Activated naive CD4-positive, alpha-beta T cell treated with anti-CD3 and anti-CD28 coated beads for 36 hours (primary cell): ENCODE measurements at regions not wholly inside any gene's neighbourhood (a gene's known extent, or its start where the extent isn't known, plus 50 kb on each side); places are given as distances from the start of the nearest gene placed in this dataset.

ENCODE experiments used
- CTCF ChIA-PET: fragments of 350-600 bp; sonication (Branson Sonifier 250); formaldehyde crosslinking; loops from one replicate; lab custom pipeline; 2021; ENCODE audit warnings: antibody characterized with exemption; lab: Charles Lee
- DNase-seq: peaks from one replicate; pipeline ENCODE4 v3.0.0-alpha.2; 2020
- H3K27ac Mint-ChIP-seq: one replicate; pipeline ENCODE4 v1.8.0; 2021; ENCODE audit warnings: mild to moderate bottlenecking, mixed read lengths
- H3K27me3 Mint-ChIP-seq: one replicate; pipeline ENCODE4 v1.8.0; 2021; ENCODE audit warnings: low read depth, mixed read lengths
- H3K36me3 Mint-ChIP-seq: one replicate; pipeline ENCODE4 v1.8.0; 2021; ENCODE audit warnings: low read depth, mixed read lengths
- H3K4me1 Mint-ChIP-seq: one replicate; pipeline ENCODE4 v1.8.0; 2021; ENCODE audit warnings: low read depth, mixed read lengths
- H3K4me3 Mint-ChIP-seq: one replicate; pipeline ENCODE4 v1.8.0; 2021; ENCODE audit warnings: mild to moderate bottlenecking, moderate library complexity, mixed read lengths
- H3K9me3 Mint-ChIP-seq: one replicate; pipeline ENCODE4 v1.8.0; 2021; ENCODE audit warnings: mixed read lengths
- intact Hi-C: fragments of 100-400 bp; cut with micrococcal nuclease; formaldehyde crosslinking; loops from one replicate; pipeline ENCODE4 v1.15.1; 2023

GRCh38 chr7:47724335-47724982 is 142.5 kb upstream of the TNS3 start:
- no peaks in the 10 kb centered on the region for H3K36me3 Mint-ChIP-seq
- H3K9me3 Mint-ChIP-seq: no peaks in the 10 kb centered on the region
- no peak for DNase-seq
- CTCF ChIA-PET: no interaction called here
- no peak overlapping the region for H3K4me3 Mint-ChIP-seq
- intact Hi-C loops: no loop called here
- no peaks in the 10 kb centered on the region for H3K27me3 Mint-ChIP-seq
- no peak overlapping the region for H3K27ac Mint-ChIP-seq
- H3K4me1 Mint-ChIP-seq: no peaks in the 10 kb centered on the region

GRCh38 chr7:47722126-47722525 is 140.2 kb upstream of the TNS3 start:
- Mint-ChIP-seq H3K9me3 (no peaks in the 10 kb centered on the region), H3K27me3 (no peaks in the 10 kb centered on the region), H3K4me3 (no peak overlapping the region), H3K36me3 (no peaks in the 10 kb centered on the region), H3K4me1 (no peaks in the 10 kb centered on the region), H3K27ac (no peak overlapping the region)
- no peak for DNase-seq
- CTCF ChIA-PET: interaction anchor here (0.6 kb wide), 1 partner anchor 87 kb away, joined by 3 read pairs; no protein-coding TSS in a partner anchor
- intact Hi-C loops: no loop called here

- CTCF ChIA-PET: no interaction called here
Observed at GRCh38 chr7:47721670-47722069, 139.8 kb upstream of the TNS3 start.

GRCh38 chr7:47720907-47721244 is 139.0 kb upstream of the TNS3 start:
- no peaks in the 10 kb centered on the region for H3K27me3 Mint-ChIP-seq
- H3K4me3 Mint-ChIP-seq: no peak overlapping the region
- H3K4me1 Mint-ChIP-seq: no peaks in the 10 kb centered on the region
- intact Hi-C loops: no loop called here
- no peak for DNase-seq
- H3K9me3 Mint-ChIP-seq: no peaks in the 10 kb centered on the region
- no peaks in the 10 kb centered on the region for H3K36me3 Mint-ChIP-seq
- CTCF ChIA-PET: no interaction called here
- H3K27ac Mint-ChIP-seq: no peak overlapping the region

More at GRCh38 chr7:47721670-47722069, 139.8 kb upstream of the TNS3 start:
- no peaks in the 10 kb centered on the region for H3K9me3 Mint-ChIP-seq
- no peak for DNase-seq
- no peaks in the 10 kb centered on the region for H3K36me3 Mint-ChIP-seq
- H3K27me3 Mint-ChIP-seq: no peaks in the 10 kb centered on the region
- no peak overlapping the region for H3K27ac Mint-ChIP-seq
- H3K4me1 Mint-ChIP-seq: no peaks in the 10 kb centered on the region
- intact Hi-C loops: no loop called here
- no peak overlapping the region for H3K4me3 Mint-ChIP-seq

- Mint-ChIP-seq H3K9me3 (no peaks in the 10 kb centered on the region), H3K27ac (no peak overlapping the region), H3K36me3 (no peaks in the 10 kb centered on the region), H3K27me3 (no peaks in the 10 kb centered on the region), H3K4me1 (no peaks in the 10 kb centered on the region), H3K4me3 (no peak overlapping the region)
- intact Hi-C loops: no loop called here
- DNase-seq: no peak
- CTCF ChIA-PET: no interaction called here
Observed at GRCh38 chr7:47720141-47720906, 138.4 kb upstream of the TNS3 start.

GRCh38 chr7:47719675-47720074 is 137.8 kb upstream of the TNS3 start:
- Mint-ChIP-seq H3K27ac (no peak overlapping the region), H3K4me1 (no peaks in the 10 kb centered on the region), H3K27me3 (no peaks in the 10 kb centered on the region), H3K4me3 (no peak overlapping the region), H3K9me3 (no peaks in the 10 kb centered on the region), H3K36me3 (no peaks in the 10 kb centered on the region)
- intact Hi-C loops: no loop called here
- DNase-seq: no peak
- CTCF ChIA-PET: no interaction called here

- Mint-ChIP-seq H3K4me1 (no peaks in the 10 kb centered on the region), H3K27ac (no peak overlapping the region), H3K36me3 (no peaks in the 10 kb centered on the region), H3K27me3 (no peaks in the 10 kb centered on the region), H3K4me3 (no peak overlapping the region), H3K9me3 (no peaks in the 10 kb centered on the region)
- intact Hi-C loops: no loop called here
- no peak for DNase-seq
- CTCF ChIA-PET: no interaction called here
Observed at GRCh38 chr7:47715631-47716068, 133.7 kb upstream of the TNS3 start.

- H3K27me3 Mint-ChIP-seq: no peaks in the 10 kb centered on the region
- DNase-seq: no peak
- intact Hi-C loops: no loop called here
- no peaks in the 10 kb centered on the region for H3K4me1 Mint-ChIP-seq
- H3K27ac Mint-ChIP-seq: no peak overlapping the region
- H3K4me3 Mint-ChIP-seq: no peak overlapping the region
- no peaks in the 10 kb centered on the region for H3K36me3 Mint-ChIP-seq
- no peaks in the 10 kb centered on the region for H3K9me3 Mint-ChIP-seq
- CTCF ChIA-PET: no interaction called here
Observed at GRCh38 chr7:47714669-47715607, 133.0 kb upstream of the TNS3 start.

- no peak for DNase-seq
- Mint-ChIP-seq H3K4me3 (no peak overlapping the region), H3K27ac (no peak overlapping the region), H3K9me3 (no peaks in the 10 kb centered on the region), H3K36me3 (no peaks in the 10 kb centered on the region), H3K4me1 (no peaks in the 10 kb centered on the region), H3K27me3 (no peaks in the 10 kb centered on the region)
- intact Hi-C loops: no loop called here
- CTCF ChIA-PET: no interaction called here
Observed at GRCh38 chr7:47713595-47713994, 131.7 kb upstream of the TNS3 start.

GRCh38 chr7:47712416-47712815 is 130.5 kb upstream of the TNS3 start:
- Mint-ChIP-seq H3K9me3 (no peaks in the 10 kb centered on the region), H3K4me3 (no peak overlapping the region), H3K4me1 (no peaks in the 10 kb centered on the region), H3K36me3 (no peaks in the 10 kb centered on the region), H3K27me3 (no peaks in the 10 kb centered on the region), H3K27ac (no peak overlapping the region)
- DNase-seq: no peak
- CTCF ChIA-PET: interaction anchor here (0.6 kb wide), 1 partner anchor 97 kb away, joined by 3 read pairs; no protein-coding TSS in a partner anchor
- intact Hi-C loops: no loop called here

GRCh38 chr7:47711776-47712175 is 129.9 kb upstream of the TNS3 start:
- no peaks in the 10 kb centered on the region for H3K36me3 Mint-ChIP-seq
- H3K9me3 Mint-ChIP-seq: no peaks in the 10 kb centered on the region
- CTCF ChIA-PET: interaction anchor here (0.6 kb wide), 1 partner anchor 97 kb away, joined by 3 read pairs; no protein-coding TSS in a partner anchor
- no peak overlapping the region for H3K4me3 Mint-ChIP-seq
- DNase-seq: no peak
- no peaks in the 10 kb centered on the region for H3K27me3 Mint-ChIP-seq
- no peak overlapping the region for H3K27ac Mint-ChIP-seq
- intact Hi-C loops: no loop called here
- H3K4me1 Mint-ChIP-seq: no peaks in the 10 kb centered on the region

GRCh38 chr7:47710201-47710935 is 128.5 kb upstream of the TNS3 start:
- DNase-seq: no peak
- intact Hi-C loops: no loop called here
- no peak overlapping the region for H3K27ac Mint-ChIP-seq
- H3K36me3 Mint-ChIP-seq: no peaks in the 10 kb centered on the region
- H3K4me3 Mint-ChIP-seq: no peak overlapping the region
- CTCF ChIA-PET: no interaction called here
- H3K9me3 Mint-ChIP-seq: no peaks in the 10 kb centered on the region
- H3K27me3 Mint-ChIP-seq: no peaks in the 10 kb centered on the region
- H3K4me1 Mint-ChIP-seq: no peaks in the 10 kb centered on the region
